ENCODE measurements at regions not wholly inside any gene's neighbourhood (a gene's known extent, or its start where the extent isn't known, plus 50 kb on each side); places are given as distances from the start of the nearest gene placed in this dataset.

- TF ChIP-seq POLR2A (IDR thresholded peaks at IDR 0.05) = no peak
- TF ChIP-seq, protein P1, sequence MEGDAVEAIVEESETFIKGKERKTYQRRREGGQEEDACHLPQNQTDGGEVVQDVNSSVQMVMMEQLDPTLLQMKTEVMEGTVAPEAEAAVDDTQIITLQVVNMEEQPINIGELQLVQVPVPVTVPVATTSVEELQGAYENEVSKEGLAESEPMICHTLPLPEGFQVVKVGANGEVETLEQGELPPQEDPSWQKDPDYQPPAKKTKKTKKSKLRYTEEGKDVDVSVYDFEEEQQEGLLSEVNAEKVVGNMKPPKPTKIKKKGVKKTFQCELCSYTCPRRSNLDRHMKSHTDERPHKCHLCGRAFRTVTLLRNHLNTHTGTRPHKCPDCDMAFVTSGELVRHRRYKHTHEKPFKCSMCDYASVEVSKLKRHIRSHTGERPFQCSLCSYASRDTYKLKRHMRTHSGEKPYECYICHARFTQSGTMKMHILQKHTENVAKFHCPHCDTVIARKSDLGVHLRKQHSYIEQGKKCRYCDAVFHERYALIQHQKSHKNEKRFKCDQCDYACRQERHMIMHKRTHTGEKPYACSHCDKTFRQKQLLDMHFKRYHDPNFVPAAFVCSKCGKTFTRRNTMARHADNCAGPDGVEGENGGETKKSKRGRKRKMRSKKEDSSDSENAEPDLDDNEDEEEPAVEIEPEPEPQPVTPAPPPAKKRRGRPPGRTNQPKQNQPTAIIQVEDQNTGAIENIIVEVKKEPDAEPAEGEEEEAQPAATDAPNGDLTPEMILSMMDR (IDR thresholded peaks at IDR 0.05) = no peak
These were observed 162.7 kb downstream of the NAF1 start for GRCh38 chr4:163003979-163004378.
